ENCODE measurements at regions not wholly inside any gene's neighbourhood (a gene's known extent, or its start where the extent isn't known, plus 50 kb on each side); places are given as distances from the start of the nearest gene placed in this dataset.

GRCh38 chr3:180175572-180175971, 138.8 kb upstream of the PEX5L start:
- no CpG with 5 or more reads among the region's 1 CpG for WGBS (ENCODE audit: insufficient coverage)
- Mint-ChIP-seq H3K4me3 (no peak overlapping the region), H3K27ac (no peak overlapping the region), H3K9me3 (ENCODE audit: insufficient read depth) (no peaks in the 10 kb centered on the region), H3K27me3 (peaks cover 4% of the 10 kb centered on the region), H3K4me1 (no peaks in the 10 kb centered on the region)
- no peaks in the 10 kb centered on the region for H3K27me3 ChIP-seq (replicated peaks in 1 of 4; ENCODE audit: control extremely low read depth in 1 of 4, control insufficient read depth in 3 of 4, insufficient read depth in 4 of 4, low read length in 3 of 4)
- H3K27ac ChIP-seq (ENCODE audit: low read length in 2 of 2), result no peak overlapping the region
- no peaks in the 10 kb centered on the region for H3K36me3 ChIP-seq (replicated peaks in 1 of 2; ENCODE audit: control extremely low read depth in 1 of 2, control insufficient read depth in 1 of 2, extremely low read depth in 1 of 2, insufficient read depth in 2 of 2, low read length in 1 of 2)
- ChIA-PET POLR2A (no interaction called here), CTCF (no interaction called here)
- H3K9me3 ChIP-seq (ENCODE audit: control extremely low read depth in 1 of 3, control insufficient read depth in 2 of 3, insufficient read depth in 1 of 3, low read length in 2 of 3), result peaks cover 0 to 3% (median 0%) of the 10 kb centered on the region in 3 donors
- no peak for TF ChIP-seq EZH2 (IDR thresholded peaks at IDR 0.05; ENCODE audit: borderline replicate concordance, insufficient read depth, low read depth, low read length, poor library complexity, severe bottlenecking)
- no peak for TF ChIP-seq CTCF (IDR thresholded peaks at IDR 0.05)
- DNase-seq, result no peak
- no peaks in the 10 kb centered on the region for H4K20me1 ChIP-seq (ENCODE audit: control insufficient read depth, insufficient read depth, low read length, poor library complexity, severe bottlenecking)
- no peak overlapping the region for H2AFZ ChIP-seq (ENCODE audit: insufficient read depth, low read depth, low read length, poor library complexity, severe bottlenecking)
- no peak overlapping the region for H3K9ac ChIP-seq (ENCODE audit: low read length)
- ATAC-seq (ENCODE audit: low read depth), result no peak
- no peaks in the 10 kb centered on the region for H3K4me1 ChIP-seq (ENCODE audit: control insufficient read depth in 2 of 2, insufficient read depth in 2 of 2, low read length in 2 of 2)
- no peak overlapping the region for H3K4me2 ChIP-seq (replicated peaks; ENCODE audit: low read depth, low read length, poor library complexity, severe bottlenecking)
- intact Hi-C loops (cut with micrococcal nuclease), result no loop called here
- H3K79me2 ChIP-seq (ENCODE audit: control insufficient read depth, insufficient read depth, low read length), result no peaks in the 10 kb centered on the region
- H3K4me3 ChIP-seq (ENCODE audit: control extremely low read depth in 1 of 5, extremely low read depth in 1 of 5, insufficient read depth in 1 of 5, low read depth in 2 of 5, low read length in 4 of 5), result no peak overlapping the region

- WGBS (ENCODE audit: insufficient coverage), result no CpG with 5 or more reads among the region's 3 CpGs
Measured at GRCh38 chr3:180176059-180176458, 139.3 kb upstream of the PEX5L start.

More at GRCh38 chr3:180176059-180176458, 139.3 kb upstream of the PEX5L start:
- no peak for DNase-seq
- Mint-ChIP-seq H3K27me3 (peaks cover 4% of the 10 kb centered on the region), H3K4me1 (no peaks in the 10 kb centered on the region), H3K27ac (no peak overlapping the region), H3K9me3 (ENCODE audit: insufficient read depth) (no peaks in the 10 kb centered on the region), H3K4me3 (no peak overlapping the region)
- POLR2A ChIA-PET, result no interaction called here
- Histone ChIP-seq H3K79me2 (ENCODE audit: control insufficient read depth, insufficient read depth, low read length) (no peaks in the 10 kb centered on the region), H2AFZ (ENCODE audit: insufficient read depth, low read depth, low read length, poor library complexity, severe bottlenecking) (no peak overlapping the region), H3K27me3 (replicated peaks in 1 of 4; ENCODE audit: control extremely low read depth in 1 of 4, control insufficient read depth in 3 of 4, insufficient read depth in 4 of 4, low read length in 3 of 4) (no peaks in the 10 kb centered on the region), H3K36me3 (replicated peaks in 1 of 2; ENCODE audit: control extremely low read depth in 1 of 2, control insufficient read depth in 1 of 2, extremely low read depth in 1 of 2, insufficient read depth in 2 of 2, low read length in 1 of 2) (no peaks in the 10 kb centered on the region), H3K4me2 (replicated peaks; ENCODE audit: low read depth, low read length, poor library complexity, severe bottlenecking) (no peak overlapping the region), H3K9ac (ENCODE audit: low read length) (no peak overlapping the region), H3K4me1 (ENCODE audit: control insufficient read depth in 2 of 2, insufficient read depth in 2 of 2, low read length in 2 of 2) (no peaks in the 10 kb centered on the region), H3K4me3 (ENCODE audit: control extremely low read depth in 1 of 5, extremely low read depth in 1 of 5, insufficient read depth in 1 of 5, low read depth in 2 of 5, low read length in 4 of 5) (no peak overlapping the region), H4K20me1 (ENCODE audit: control insufficient read depth, insufficient read depth, low read length, poor library complexity, severe bottlenecking) (no peaks in the 10 kb centered on the region), H3K9me3 (ENCODE audit: control extremely low read depth in 1 of 3, control insufficient read depth in 2 of 3, insufficient read depth in 1 of 3, low read length in 2 of 3) (peaks cover 0 to 3% (median 0%) of the 10 kb centered on the region in 3 donors), H3K27ac (ENCODE audit: low read length in 2 of 2) (no peak overlapping the region)
- intact Hi-C loops (cut with micrococcal nuclease), result no loop called here
- no peak for ATAC-seq (ENCODE audit: low read depth)
- no peak for TF ChIP-seq EZH2 (IDR thresholded peaks at IDR 0.05; ENCODE audit: borderline replicate concordance, insufficient read depth, low read depth, low read length, poor library complexity, severe bottlenecking)
- no peak for TF ChIP-seq CTCF (IDR thresholded peaks at IDR 0.05)
- CTCF ChIA-PET, result no interaction called here
